Activated CD4-positive, alpha-beta T cell treated with anti-CD3 and anti-CD28 coated beads, Interleukin-10, Interleukin-2, amounts not matched to agents 100 ng/mL and 50 ng/mL, durations not matched to agents 16 hours and 8 hours (primary cell): ENCODE measurements at regions not wholly inside any gene's neighbourhood (a gene's known extent, or its start where the extent isn't known, plus 50 kb on each side); places are given as distances from the start of the nearest gene placed in this dataset.
"Not testable (repeated sequence)": the region's sequence is repeated elsewhere in the genome, so short reads cannot be mapped to it uniquely, and the experiment has no call there.

ENCODE experiments used
- DNase-seq: peaks from one replicate; pipeline ENCODE4 v3.0.0-alpha.2; 2020

DNA sequence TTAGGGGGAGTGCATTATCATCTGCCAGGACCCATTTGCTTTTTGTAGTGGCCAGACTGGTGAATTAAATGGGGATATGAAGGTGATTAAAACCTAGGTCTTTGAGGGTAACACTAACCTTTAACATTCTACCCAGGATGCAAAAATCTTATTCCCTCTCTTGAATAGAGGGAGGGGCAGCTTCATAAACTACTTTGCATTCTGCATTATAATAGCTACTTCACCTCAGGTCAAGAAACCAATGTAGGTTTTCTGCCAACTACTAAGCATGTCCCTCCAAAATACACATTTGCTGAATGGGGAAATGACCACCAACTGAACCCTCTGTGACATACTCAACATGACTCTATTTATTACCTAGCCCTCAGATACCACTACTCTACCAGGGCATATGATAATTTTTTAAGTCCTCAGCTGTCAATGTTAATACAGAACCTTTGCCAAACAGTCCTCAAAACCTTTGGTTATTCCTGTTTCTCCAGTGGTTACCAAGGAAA, 477.6 kb upstream of the CD180 start:
- no peak for DNase-seq

DNA sequence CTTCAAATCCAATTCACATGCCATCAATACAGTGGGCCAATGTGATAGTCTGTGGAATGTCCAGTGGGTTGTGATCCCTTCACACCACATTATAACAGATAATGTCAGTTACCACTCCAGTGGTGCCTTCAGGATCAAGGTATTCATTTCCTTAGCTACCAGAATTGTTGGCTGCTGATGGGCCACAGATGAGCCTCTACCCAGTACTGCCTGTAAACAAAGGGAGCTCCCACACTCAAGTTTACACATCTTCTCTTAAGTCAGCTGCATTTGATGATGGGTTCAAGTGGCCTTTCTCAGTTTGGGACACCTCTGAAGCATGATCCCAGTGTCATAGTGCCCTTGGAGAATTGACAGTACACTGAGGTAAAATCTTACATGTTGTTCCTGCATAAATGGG, 477.0 kb upstream of the CD180 start:
- DNase-seq, result no peak

- DNase-seq, result no peak
Observed at GRCh38 chr5:67673180-67673579, 476.6 kb upstream of the CD180 start.

DNA sequence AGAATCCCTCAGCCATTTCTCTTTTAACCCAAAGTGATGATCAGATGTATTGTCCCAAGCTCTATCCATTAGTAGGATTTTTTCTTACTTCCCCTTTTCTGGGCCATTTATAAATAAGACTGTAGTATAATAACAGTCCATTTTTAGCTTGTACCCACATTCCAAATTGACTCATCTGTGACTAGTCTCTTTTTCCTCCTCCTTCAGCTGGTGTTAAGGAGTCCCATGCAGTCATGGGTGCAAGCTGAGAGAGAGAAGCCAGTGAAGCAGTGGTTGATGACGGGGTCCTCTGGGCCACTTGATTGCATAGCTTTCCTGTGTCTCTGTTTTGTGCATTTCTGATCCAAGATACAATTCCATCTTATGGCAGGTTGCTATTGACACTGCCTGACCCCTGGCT, 476.0 kb upstream of the CD180 start:
- DNase-seq, result no peak

DNA sequence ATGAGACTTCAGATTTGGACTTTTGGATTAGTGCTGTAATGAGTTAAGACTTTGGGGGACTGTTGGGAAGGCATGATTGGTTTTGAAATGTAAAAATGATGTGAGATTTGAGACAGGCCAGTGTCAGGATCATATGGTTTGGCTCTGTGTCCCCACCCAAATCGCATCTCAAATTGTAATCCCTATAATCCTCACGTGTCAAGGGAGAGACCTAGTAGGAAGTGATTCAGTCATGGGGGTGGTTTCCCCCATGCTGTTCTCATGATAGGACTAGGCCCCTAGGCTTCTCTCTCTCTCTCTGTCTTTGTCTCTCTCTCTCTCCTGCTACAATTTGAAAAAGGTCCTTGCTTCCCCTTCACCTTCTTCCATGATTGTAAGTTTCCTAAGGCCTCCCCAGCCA, 473.3 kb upstream of the CD180 start:
- no peak for DNase-seq

GRCh38 chr5:67660149-67660548, 463.6 kb upstream of the CD180 start:
- DNase-seq, result no peak

- no peak for DNase-seq
Observed at GRCh38 chr5:67659288-67659687, 462.7 kb upstream of the CD180 start.

DNA sequence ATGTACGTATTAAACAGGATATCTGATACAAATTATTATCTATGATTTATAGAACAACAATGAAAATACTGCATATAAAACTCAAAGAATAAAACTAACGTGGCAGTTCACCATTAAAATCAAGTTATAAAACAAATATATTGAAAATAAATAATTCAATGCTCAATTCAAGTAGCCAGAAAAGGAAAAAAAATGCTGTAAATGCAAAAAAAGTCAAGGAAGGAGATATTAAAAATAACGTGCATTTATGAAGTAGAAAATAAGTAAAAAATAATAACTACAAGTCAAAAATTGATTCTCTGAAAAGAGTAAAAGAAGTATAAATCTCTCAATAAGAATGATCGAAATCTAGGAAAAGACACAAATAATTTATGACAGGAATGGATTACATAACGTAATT, 460.5 kb upstream of the CD180 start:
- DNase-seq, result no peak

DNA sequence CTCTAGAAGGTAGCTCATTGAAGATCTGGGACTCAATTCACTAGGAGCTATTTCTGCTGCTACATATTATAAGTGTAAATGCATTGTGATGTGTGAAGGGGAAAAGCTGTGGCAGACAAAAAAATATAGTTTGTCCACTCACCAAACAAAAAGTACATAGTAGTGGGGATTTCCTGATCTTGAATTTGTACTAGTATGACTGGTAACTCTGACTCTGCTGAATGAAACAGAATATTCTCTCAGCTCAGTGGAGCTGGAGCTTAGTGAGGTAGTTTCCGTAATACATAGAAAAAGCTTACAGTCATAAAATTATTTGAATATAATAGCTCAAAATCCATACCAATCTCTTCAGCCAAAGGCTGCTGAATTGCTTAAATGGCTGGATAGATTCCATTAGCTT, 455.6 kb upstream of the CD180 start:
- DNase-seq, result no peak

DNA sequence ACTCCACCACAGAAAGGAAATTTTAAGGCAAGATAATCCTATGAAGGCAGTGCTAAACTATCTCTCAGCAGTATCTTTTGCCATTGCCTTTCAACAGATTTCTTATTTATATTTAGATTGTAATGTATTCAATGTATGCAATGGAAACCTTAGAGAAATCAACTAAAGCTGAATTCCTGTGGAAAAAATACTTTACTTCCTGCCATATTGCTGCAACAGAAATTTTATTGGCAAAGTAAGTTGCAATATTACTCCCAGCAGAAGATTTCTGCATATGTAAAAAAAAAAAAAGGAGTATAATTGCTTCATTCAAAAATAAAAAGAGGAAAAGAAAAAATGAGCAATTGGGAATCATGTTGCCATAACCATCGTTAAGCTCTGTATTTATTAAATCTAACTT, 454.6 kb upstream of the CD180 start:
- no peak for DNase-seq

DNA sequence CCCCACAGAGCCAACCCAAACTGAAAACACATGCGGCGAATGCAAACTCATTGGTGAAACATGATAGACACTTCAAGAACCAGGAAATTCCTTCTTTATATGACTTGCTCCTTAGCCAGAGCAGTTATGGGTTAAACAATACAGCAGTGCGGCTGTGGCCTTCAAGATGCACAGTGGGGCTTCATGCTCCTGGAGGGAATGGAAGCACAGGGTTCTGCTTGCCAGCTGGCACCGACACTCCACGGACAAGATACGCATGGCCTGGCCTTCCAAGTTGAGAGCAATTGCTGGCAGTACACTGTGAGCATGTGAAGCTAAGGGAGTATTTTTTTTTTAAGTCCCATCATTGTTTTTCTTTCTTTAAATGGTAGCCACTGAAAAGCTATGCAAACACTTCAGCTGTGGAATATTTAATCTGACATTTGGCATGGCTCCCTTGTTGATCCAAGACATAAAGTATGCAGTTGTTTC, 451.6 kb upstream of the CD180 start:
- no peak for DNase-seq

DNA sequence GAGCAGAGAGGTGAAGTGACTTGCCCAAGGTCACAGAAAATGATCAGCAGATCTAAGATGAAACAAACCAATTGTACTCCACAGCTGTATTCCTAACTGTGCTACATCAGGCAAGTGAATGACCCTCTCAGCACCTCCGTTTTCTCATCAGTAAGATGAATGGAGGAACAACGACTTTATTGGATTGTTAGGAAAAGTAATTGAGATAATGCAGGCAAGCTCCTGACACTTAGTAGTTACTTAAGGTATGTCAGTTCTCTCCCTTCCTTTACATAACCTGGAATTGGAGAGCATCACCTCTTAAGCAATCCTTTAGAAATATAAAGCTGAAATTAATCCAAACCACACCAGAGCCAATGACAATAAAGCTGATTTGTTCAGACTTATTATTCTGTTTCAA, 451.2 kb upstream of the CD180 start:
- no peak for DNase-seq

DNA sequence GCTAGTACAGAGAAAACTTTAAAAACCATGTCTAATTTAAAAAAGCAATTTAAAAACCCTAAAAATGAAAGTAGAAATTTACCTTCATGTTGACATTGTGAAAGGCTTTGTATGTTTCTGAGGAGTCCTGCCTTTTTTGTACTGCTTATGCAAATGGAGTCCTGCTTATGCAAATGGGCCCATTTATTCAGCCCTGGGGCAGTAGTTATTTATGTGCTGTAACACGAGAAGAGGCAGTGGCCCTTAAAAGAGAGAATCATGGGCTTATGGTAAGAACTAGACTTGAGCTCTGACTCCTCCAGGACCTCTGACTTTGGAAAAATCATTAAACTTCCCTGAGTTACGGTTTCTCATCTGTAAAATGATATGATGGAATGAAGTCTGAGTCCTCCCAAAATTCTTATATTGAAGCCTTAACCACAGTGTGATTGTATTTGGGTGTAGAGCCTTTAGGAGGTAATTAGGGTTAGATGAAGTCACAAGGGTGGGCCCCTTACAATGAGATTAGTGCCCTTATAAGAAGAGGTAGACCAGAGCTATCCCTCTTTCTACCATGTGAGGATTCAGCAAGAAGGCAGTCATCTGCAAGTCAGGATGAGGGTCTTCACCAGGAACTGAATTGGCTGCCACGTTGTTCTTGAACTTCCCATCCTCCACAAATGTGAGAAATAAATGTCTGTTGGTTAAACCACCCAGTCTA, 447.8 kb upstream of the CD180 start:
- DNase-seq, result no peak

GRCh38 chr5:67643536-67643935, 446.9 kb upstream of the CD180 start:
- no peak for DNase-seq

DNA sequence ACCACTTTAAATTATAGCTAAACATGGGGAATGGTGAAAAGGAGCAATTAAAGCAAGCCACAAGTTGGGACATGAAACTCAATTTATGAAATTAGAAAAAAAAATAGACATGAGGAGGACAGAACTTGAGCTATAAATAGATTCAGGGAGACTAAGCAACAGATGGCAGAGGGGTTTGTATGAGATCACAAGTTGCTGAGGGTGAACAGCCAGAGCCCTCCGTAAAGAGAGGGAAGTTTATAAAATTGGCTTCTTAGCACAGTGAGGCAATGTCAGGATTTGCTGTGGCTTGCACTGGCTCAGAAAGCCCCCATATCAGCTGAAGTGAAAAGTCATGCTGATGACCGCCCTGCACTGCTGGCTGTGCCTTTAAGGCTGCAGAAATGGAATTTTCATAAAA, 443.4 kb upstream of the CD180 start:
- no peak for DNase-seq

GRCh38 chr5:67639313-67639712, 442.7 kb upstream of the CD180 start:
- DNase-seq, result no peak

- no peak for DNase-seq
Observed at GRCh38 chr5:67636850-67637524, 440.4 kb upstream of the CD180 start.

DNA sequence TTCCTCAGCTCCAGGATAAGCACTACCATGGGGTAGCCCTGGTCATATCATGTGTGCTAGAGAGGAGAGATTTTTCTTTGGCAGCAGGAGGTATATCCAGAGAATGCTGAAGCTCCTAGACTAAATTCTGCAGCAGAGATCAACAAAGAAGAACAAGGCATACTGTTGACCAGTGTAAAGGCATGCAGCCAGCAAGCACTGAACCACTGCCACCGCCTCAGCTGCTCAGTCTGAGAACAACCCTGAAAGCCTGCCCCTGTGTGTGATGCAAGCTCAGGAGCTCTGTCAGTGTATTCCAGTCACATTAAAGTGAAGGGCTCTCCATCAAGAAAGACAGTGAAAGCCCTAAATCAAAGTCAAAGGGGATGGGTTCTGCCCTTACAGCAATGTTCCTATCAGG, 439.5 kb upstream of the CD180 start:
- DNase-seq, result no peak

- not testable (repeated sequence) for DNase-seq
Observed at GRCh38 chr5:67627079-67627478, 430.5 kb upstream of the CD180 start.

DNA sequence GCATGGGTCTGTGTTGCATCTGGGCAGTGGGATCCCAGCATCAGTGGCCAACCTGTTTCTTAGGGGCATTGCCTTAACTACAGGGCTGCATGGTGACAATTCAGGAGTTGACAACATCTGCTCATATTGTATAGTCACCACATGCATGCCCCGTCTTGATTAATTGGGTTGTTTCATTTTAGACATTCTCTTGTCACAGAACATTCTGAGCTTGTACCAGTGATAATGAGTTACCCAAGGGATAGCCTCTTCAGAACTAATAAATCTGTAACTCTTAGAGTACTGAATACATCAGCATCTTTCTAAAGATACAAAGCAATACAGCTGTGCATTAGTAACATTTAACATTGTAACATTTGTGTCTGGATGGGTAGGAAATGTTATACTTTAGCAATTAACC, 426.5 kb upstream of the CD180 start:
- DNase-seq, result no peak

GRCh38 chr5:67620424-67621397, 424.1 kb upstream of the CD180 start:
- DNase-seq, result no peak

DNA sequence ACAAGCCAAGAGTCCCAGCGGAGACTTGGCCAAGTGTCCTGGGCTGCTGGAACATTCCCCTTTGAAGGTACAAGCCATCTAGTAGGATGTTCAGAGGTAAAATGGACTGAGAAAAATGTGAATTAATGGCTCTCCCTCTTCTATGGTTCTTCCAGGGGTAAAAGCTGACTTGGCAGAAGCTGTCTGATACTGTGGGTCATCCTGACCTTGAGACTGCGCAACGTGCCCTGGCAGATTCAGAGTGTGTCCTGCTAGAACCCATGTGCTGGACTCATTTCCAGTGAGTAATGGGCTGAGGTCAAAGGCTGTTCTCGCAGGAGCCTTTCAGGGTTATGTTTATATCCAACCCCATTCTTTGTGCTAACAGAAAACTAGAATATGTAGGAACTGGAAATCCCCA, 423.0 kb upstream of the CD180 start:
- DNase-seq, result no peak

- DNase-seq, result no peak
Observed at GRCh38 chr5:67619235-67619634, 422.6 kb upstream of the CD180 start.
